K562 (cell line): ENCODE measurements at regions not wholly inside any gene's neighbourhood (a gene's known extent, or its start where the extent isn't known, plus 50 kb on each side); places are given as distances from the start of the nearest gene placed in this dataset.
A peak's percentile ranks its signal among the peaks of the same experiment; 100 is the strongest.

Source experiments
- ARID1B ChIP-seq: fragments of 450-650 bp; IDR thresholded peaks from 2 replicates; pipeline ENCODE4 v1.6.1; 2016; ENCODE audit warnings: antibody characterized with exemption, mild to moderate bottlenecking, inconsistent platforms
- DDX20 ChIP-seq: fragments of 450-650 bp; IDR thresholded peaks from 2 replicates; pipeline ENCODE4 v1.6.1; 2016; ENCODE audit warnings: missing genetic modification characterization, low read depth, mild to moderate bottlenecking, missing compliant biosample characterization, moderate library complexity
- DPF2 ChIP-seq: fragments of 450-650 bp; IDR thresholded peaks from 2 replicates; pipeline ENCODE4 v1.6.1; 2016
- MAFK ChIP-seq: IDR thresholded peaks from 2 replicates; pipeline ENCODE4 v1.6.1; 2011; ENCODE audit warnings: low read length, improper control_type of control experiment
- PCBP2 ChIP-seq: fragments of 200-400 bp; formaldehyde crosslinking; IDR thresholded peaks from 2 replicates; pipeline ENCODE4 v1.6.1; 2018; ENCODE audit warnings: low read length, low read depth, mild to moderate bottlenecking, moderate library complexity; ENCODE audit not compliant: poor library complexity, severe bottlenecking
- RBFOX2 ChIP-seq: fragments of 200-400 bp; formaldehyde crosslinking; IDR thresholded peaks from 2 replicates; pipeline ENCODE4 v1.6.1; 2017; ENCODE audit warnings: low read depth, mild to moderate bottlenecking, low read length, moderate library complexity
- RREB1 ChIP-seq: fragments of 250-450 bp; sonication (Bioruptor Pico); IDR thresholded peaks from 2 replicates; pipeline ENCODE4 v1.4.0; 2020
- ZBTB7A ChIP-seq: IDR thresholded peaks from 2 replicates; pipeline ENCODE4 v1.6.1; 2011; ENCODE audit warnings: low read depth, mild to moderate bottlenecking, low read length, moderate library complexity, borderline replicate concordance; ENCODE audit not compliant: control insufficient read depth
- ZC3H8 ChIP-seq: fragments of 450-650 bp; IDR thresholded peaks from 2 replicates; pipeline ENCODE4 v1.6.1; 2017
- ZNF23 ChIP-seq: fragments of 250-450 bp; sonication (Bioruptor Pico); IDR thresholded peaks from 2 replicates; pipeline ENCODE4 v1.4.0; 2020; ENCODE audit warnings: mild to moderate bottlenecking
- ZNF444 ChIP-seq: fragments of 250-450 bp; sonication (Bioruptor Pico); IDR thresholded peaks from 2 replicates; pipeline ENCODE4 v1.4.0; 2020; ENCODE audit warnings: mild to moderate bottlenecking, moderate library complexity
- ZNF589 ChIP-seq: fragments of 200-800 bp; sonication (Bioruptor generic); IDR thresholded peaks from 2 replicates; pipeline ENCODE4 v1.6.1; 2016; ENCODE audit warnings: low read depth, missing genetic modification characterization, missing compliant biosample characterization
- ZZZ3 ChIP-seq: fragments of 450-650 bp; IDR thresholded peaks from 2 replicates; pipeline ENCODE4 v1.6.1; 2016; ENCODE audit warnings: antibody characterized with exemption, mild to moderate bottlenecking, moderate library complexity
- TF ChIP-seq, protein P1 (sequence below): fragments of 450-650 bp; IDR thresholded peaks from 2 replicates; pipeline ENCODE4 v1.6.1; 2017; ENCODE audit warnings: antibody characterized with exemption, mild to moderate bottlenecking
- TF ChIP-seq, protein P2 (sequence below): sonication (generic); formaldehyde crosslinking; IDR thresholded peaks from 2 replicates; pipeline ENCODE4 v1.8.0; 2022; ENCODE audit warnings: mild to moderate bottlenecking, missing genetic modification reagents
- TF ChIP-seq, protein P3 (sequence below): IDR thresholded peaks from 3 replicates; pipeline ENCODE4 v1.6.1; 2011; ENCODE audit warnings: borderline replicate concordance, mild to moderate bottlenecking; ENCODE audit not compliant: insufficient read length, insufficient read depth
- TF ChIP-seq, protein P4 (sequence below): sonication (generic); formaldehyde crosslinking; IDR thresholded peaks from 2 replicates; pipeline ENCODE4 v1.8.0; 2022; ENCODE audit warnings: mild to moderate bottlenecking, missing genetic modification reagents

DNA sequence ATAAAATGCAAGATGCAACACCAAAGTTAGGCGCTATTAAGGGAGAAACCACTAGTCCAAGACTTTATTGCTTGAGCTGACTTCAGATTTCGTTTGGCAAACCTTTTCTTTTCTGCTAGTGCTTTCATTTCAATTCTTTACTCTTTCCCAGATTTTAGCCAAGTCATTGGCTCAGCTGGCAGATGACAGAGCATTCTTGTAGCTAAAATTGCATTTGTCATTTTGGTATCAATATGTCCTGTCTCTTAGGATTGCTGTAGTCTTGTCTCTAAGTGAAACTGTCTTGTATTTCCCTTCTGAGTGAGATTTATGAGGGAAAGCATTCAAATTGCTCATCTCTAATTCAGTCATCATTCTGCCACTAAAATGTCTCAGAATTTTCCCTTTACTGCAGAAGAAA, 335.1 kb downstream of the METTL4 start (continued):
- TF ChIP-seq RREB1 (CRISPR knock-in tag) (no peak), ZC3H8 (no peak), ZNF589 (CRISPR knock-in tag) (no peak), MAFK (peak; percentile 84), DDX20 (tag) (no peak), ZNF444 (no peak), DPF2 (peak; percentile 42; the same call in 1 of the 2 replicates), RBFOX2 (no peak), PCBP2 (no peak), ZBTB7A (no peak), ZNF23 (CRISPR knock-in tag) (no peak), ZZZ3 (no peak), ARID1B (0 out of 2 replicates have a peak, but pooled peaks have one; percentile 33)
- TF ChIP-seq, protein P1, sequence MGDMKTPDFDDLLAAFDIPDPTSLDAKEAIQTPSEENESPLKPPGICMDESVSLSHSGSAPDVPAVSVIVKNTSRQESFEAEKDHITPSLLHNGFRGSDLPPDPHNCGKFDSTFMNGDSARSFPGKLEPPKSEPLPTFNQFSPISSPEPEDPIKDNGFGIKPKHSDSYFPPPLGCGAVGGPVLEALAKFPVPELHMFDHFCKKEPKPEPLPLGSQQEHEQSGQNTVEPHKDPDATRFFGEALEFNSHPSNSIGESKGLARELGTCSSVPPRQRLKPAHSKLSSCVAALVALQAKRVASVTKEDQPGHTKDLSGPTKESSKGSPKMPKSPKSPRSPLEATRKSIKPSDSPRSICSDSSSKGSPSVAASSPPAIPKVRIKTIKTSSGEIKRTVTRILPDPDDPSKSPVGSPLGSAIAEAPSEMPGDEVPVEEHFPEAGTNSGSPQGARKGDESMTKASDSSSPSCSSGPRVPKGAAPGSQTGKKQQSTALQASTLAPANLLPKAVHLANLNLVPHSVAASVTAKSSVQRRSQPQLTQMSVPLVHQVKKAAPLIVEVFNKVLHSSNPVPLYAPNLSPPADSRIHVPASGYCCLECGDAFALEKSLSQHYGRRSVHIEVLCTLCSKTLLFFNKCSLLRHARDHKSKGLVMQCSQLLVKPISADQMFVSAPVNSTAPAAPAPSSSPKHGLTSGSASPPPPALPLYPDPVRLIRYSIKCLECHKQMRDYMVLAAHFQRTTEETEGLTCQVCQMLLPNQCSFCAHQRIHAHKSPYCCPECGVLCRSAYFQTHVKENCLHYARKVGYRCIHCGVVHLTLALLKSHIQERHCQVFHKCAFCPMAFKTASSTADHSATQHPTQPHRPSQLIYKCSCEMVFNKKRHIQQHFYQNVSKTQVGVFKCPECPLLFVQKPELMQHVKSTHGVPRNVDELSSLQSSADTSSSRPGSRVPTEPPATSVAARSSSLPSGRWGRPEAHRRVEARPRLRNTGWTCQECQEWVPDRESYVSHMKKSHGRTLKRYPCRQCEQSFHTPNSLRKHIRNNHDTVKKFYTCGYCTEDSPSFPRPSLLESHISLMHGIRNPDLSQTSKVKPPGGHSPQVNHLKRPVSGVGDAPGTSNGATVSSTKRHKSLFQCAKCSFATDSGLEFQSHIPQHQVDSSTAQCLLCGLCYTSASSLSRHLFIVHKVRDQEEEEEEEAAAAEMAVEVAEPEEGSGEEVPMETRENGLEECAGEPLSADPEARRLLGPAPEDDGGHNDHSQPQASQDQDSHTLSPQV, result no peak
- TF ChIP-seq, protein P2, sequence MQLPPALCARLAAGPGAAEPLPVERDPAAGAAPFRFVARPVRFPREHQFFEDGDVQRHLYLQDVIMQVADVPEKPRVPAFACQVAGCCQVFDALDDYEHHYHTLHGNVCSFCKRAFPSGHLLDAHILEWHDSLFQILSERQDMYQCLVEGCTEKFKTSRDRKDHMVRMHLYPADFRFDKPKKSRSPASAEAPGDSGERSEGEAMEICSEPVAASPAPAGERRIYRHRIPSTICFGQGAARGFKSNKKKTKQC (CRISPR knock-in tag), result no peak
- TF ChIP-seq, protein P3, sequence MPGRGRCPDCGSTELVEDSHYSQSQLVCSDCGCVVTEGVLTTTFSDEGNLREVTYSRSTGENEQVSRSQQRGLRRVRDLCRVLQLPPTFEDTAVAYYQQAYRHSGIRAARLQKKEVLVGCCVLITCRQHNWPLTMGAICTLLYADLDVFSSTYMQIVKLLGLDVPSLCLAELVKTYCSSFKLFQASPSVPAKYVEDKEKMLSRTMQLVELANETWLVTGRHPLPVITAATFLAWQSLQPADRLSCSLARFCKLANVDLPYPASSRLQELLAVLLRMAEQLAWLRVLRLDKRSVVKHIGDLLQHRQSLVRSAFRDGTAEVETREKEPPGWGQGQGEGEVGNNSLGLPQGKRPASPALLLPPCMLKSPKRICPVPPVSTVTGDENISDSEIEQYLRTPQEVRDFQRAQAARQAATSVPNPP, result no peak
- TF ChIP-seq, protein P4, sequence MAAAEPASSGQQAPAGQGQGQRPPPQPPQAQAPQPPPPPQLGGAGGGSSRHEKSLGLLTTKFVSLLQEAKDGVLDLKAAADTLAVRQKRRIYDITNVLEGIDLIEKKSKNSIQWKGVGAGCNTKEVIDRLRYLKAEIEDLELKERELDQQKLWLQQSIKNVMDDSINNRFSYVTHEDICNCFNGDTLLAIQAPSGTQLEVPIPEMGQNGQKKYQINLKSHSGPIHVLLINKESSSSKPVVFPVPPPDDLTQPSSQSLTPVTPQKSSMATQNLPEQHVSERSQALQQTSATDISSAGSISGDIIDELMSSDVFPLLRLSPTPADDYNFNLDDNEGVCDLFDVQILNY, result no peak
